GM12872 (cell line): ENCODE measurements at regions not wholly inside any gene's neighbourhood (a gene's known extent, or its start where the extent isn't known, plus 50 kb on each side); places are given as distances from the start of the nearest gene placed in this dataset.

Experiments used
- TF ChIP-seq, protein P1 (sequence below): IDR thresholded peaks from 3 replicates; pipeline ENCODE4 v1.5.1; 2011; ENCODE audit warnings: low read depth, mild to moderate bottlenecking, low read length, moderate library complexity; ENCODE audit not compliant: insufficient read depth

DNA sequence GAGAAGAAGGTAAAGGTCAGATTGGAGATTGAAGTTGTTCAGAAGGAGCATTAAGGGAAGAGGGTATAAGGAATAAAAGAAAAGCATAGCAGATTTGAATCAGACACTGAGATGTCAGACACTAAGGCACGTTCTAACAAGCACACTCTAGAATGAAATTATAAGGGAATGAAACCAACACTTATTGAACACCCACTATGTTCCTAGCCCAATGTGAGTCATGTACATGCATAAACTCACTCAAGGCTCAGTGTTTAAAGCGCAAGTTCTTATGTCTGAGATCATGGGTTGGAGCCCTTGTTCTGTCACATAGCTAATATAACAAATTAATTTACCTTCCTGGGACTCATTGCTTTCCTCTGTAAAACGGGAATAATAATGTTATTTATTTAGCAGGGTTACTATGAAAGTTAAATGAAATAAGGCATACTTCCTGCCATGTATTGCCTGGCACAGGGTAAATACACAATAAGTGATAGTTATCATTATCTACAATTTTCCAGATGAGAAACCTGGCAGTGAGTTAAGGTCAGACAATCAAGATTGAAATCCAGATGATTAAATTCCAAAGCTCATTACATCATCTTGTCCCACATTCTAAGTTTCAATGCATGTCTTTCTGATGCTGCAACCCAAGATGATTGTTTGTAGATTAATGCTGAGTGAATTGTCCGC lies 68.3 kb upstream of the DACH1 start:
- TF ChIP-seq, protein P1, sequence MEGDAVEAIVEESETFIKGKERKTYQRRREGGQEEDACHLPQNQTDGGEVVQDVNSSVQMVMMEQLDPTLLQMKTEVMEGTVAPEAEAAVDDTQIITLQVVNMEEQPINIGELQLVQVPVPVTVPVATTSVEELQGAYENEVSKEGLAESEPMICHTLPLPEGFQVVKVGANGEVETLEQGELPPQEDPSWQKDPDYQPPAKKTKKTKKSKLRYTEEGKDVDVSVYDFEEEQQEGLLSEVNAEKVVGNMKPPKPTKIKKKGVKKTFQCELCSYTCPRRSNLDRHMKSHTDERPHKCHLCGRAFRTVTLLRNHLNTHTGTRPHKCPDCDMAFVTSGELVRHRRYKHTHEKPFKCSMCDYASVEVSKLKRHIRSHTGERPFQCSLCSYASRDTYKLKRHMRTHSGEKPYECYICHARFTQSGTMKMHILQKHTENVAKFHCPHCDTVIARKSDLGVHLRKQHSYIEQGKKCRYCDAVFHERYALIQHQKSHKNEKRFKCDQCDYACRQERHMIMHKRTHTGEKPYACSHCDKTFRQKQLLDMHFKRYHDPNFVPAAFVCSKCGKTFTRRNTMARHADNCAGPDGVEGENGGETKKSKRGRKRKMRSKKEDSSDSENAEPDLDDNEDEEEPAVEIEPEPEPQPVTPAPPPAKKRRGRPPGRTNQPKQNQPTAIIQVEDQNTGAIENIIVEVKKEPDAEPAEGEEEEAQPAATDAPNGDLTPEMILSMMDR: no peak

DNA sequence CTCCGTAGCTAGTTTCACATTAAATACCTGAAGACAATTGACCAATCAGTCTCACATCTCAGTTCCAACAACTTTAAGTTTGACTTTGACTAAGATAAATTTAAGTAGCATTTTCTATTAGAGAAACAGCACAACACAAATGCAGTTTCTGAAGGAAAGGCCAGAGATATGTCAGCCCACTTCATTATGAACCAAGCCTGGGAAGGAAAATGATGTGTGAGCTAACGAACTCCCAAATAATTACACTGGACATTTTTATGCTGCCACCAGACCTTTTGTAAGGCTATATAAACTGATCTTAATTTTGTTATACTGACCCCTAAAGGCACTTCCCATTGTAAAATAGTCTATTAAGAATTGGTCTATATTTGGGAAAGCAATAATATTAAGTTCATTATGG lies 57.9 kb upstream of the DACH1 start:
- TF ChIP-seq, protein P1: no peak

DNA sequence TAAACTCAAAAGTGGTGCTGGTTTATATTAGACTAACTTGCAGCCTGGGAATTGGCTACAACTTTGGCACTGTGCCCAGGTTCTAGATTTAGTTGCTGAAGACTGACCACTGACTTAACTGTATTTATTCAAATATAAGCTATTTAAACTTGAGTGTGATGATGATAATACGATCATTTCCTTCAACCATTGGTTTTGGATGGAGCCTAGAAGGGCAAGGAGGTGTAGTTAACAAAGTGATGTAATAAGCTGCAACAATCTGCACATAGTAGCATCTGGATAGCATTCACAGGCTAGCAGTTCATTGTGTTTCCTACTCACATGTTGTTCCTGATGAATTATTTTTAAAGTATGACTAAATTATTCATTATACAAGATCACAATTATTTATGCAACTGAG lies 55.2 kb upstream of the DACH1 start:
- TF ChIP-seq, protein P1: no peak
